HG03060 (cell line): ENCODE measurements at regions not wholly inside any gene's neighbourhood (a gene's known extent, or its start where the extent isn't known, plus 50 kb on each side); places are given as distances from the start of the nearest gene placed in this dataset.

ENCODE experiments used
- ATAC-seq: cut with Tn5 transposase; IDR thresholded peaks from one replicate; pipeline ENCODE4 v1.9.1; 2021; ENCODE audit warnings: low read depth, moderate number of reproducible peaks; ENCODE audit not compliant: unreplicated experiment

DNA sequence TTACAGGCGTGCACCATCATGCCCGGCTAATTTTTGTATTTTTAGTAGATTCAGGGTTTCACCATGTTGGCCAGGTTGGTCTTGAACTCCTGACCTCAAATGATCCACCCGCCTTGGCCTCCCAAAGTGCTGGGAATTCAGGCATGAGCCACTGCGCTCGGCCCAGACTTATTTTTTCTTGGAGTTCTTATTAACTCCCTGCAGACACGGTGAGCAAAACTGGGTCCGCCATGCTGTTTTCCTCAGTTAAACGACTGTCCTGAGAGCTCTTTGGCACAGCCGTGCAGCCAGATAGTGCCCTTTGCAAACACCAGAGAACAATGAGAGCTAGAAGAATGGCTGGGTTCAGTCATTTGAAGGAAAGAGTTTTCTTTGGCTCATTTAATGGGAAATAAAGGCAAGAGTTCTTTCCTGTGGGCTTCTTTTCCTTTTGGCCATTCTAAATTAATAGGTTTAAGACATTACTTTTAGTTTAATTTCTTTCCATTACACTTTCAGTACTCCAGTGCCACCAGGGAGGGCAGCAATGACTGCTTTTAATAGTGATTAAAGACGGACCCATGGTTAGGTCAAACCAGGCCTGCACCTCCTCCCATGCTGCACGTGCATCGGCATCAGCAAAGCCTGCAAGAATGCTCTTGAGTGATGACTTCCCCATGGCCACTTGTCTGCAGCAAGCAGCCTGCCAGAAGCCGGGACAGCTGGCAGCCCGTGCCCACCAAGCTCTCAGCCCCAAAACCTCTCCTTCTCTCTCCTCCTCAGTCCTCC lies 60.7 kb downstream of the VCPKMT start:
- ATAC-seq = no peak

DNA sequence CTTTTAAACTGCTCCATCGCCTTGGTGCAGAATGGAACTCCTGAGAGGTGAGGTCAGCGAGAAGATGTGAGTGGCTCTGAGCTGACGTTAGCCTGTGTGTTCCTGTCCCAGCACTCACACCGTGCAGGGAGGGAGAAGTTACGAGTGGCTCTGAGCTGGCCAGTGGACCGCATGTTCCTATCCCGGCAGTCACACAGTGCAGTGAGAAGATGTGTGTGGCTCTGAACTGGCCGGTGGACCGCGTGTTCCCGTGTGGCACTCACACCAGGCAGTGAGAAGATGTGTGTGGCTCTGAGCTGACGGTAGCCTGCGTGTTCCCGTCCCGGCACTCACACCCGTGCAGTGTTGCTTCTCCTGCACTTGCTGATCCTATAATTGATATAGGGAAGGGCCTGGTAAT lies 59.9 kb downstream of the VCPKMT start:
- no peak for ATAC-seq

DNA sequence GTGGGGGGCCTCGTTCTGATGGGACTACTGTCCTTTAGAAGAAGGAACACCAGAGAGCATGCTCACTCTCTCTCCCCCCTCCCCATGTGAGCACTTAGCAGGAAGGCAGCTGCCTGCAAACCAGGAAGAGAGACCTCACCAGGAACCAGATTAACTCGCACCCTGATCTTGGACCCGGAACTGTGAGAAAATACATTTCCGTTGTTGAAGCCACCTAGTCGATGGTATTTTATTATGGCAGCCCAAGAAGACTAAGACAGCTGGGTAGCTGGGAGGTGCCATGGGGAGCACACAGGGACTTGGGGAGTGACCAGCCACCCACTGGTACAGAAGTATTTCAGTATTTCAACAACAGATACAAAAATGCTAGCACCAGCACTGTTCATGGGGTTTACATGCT lies 59.0 kb downstream of the VCPKMT start:
- ATAC-seq = no peak

- no peak for ATAC-seq
Measured at GRCh38 chr14:50058113-50058512, 58.3 kb downstream of the VCPKMT start.
